ENCODE measurements at regions not wholly inside any gene's neighbourhood (a gene's known extent, or its start where the extent isn't known, plus 50 kb on each side); places are given as distances from the start of the nearest gene placed in this dataset.
A peak's percentile ranks its signal among the peaks of the same experiment; 100 is the strongest.

GRCh38 chr13:22077764-22078163 lies 406.9 kb downstream of the FGF9 start:
- H3K9me3 ChIP-seq (ENCODE audit: control insufficient read depth, insufficient read depth, low read length), result peaks cover 5% of the 10 kb centered on the region; the same call in 1 of the 2 replicates
- no TSS peak for BruUV-seq (replicated peaks)
- no peak overlapping the region for H3K9ac ChIP-seq (ENCODE audit: low read depth, low read length)
- no peak overlapping the region for H4K8ac ChIP-seq (ENCODE audit: low read depth in 2 of 2, low read length in 2 of 2)
- no peak overlapping the region for H4K91ac ChIP-seq (ENCODE audit: insufficient read depth, low read depth, low read length)
- H2BK15ac ChIP-seq (ENCODE audit: low read depth, low read length), result no peak overlapping the region
- no peak overlapping the region for H3K4ac ChIP-seq (ENCODE audit: low read depth, low read length)
- TF ChIP-seq CEBPB (IDR thresholded peaks at IDR 0.05; ENCODE audit: low read depth, low read length) (no peak), FOS (IDR thresholded peaks at IDR 0.05; ENCODE audit: low read depth, low read length) (no peak), RAD21 (IDR thresholded peaks at IDR 0.05; ENCODE audit: low read length) (no peak), MXI1 (IDR thresholded peaks at IDR 0.05; ENCODE audit: borderline replicate concordance, low read depth, low read length) (no peak), NFE2L2 (IDR thresholded peaks at IDR 0.05; ENCODE audit: low read depth, low read length) (no peak), POLR2A (IDR thresholded peaks at IDR 0.05; ENCODE audit: low read depth, low read length) (no peak), BHLHE40 (IDR thresholded peaks at IDR 0.05; ENCODE audit: low read depth, low read length) (no peak), SMC3 (IDR thresholded peaks at IDR 0.05; ENCODE audit: low read depth, low read length) (no peak), MAFK (IDR thresholded peaks at IDR 0.05; ENCODE audit: low read depth, low read length) (no peak), RFX5 (IDR thresholded peaks at IDR 0.05; ENCODE audit: low read depth, low read length) (no peak), RCOR1 (IDR thresholded peaks at IDR 0.05; ENCODE audit: insufficient replicate concordance, low read length) (no peak), CHD1 (IDR thresholded peaks at IDR 0.05; ENCODE audit: low read depth, low read length) (no peak)
- TF ChIP-seq, protein P1, sequence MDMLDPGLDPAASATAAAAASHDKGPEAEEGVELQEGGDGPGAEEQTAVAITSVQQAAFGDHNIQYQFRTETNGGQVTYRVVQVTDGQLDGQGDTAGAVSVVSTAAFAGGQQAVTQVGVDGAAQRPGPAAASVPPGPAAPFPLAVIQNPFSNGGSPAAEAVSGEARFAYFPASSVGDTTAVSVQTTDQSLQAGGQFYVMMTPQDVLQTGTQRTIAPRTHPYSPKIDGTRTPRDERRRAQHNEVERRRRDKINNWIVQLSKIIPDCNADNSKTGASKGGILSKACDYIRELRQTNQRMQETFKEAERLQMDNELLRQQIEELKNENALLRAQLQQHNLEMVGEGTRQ (IDR thresholded peaks at IDR 0.05; ENCODE audit: low read depth, low read length), result no peak
- TF ChIP-seq, protein P2, sequence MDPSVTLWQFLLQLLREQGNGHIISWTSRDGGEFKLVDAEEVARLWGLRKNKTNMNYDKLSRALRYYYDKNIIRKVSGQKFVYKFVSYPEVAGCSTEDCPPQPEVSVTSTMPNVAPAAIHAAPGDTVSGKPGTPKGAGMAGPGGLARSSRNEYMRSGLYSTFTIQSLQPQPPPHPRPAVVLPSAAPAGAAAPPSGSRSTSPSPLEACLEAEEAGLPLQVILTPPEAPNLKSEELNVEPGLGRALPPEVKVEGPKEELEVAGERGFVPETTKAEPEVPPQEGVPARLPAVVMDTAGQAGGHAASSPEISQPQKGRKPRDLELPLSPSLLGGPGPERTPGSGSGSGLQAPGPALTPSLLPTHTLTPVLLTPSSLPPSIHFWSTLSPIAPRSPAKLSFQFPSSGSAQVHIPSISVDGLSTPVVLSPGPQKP (IDR thresholded peaks at IDR 0.05; ENCODE audit: borderline replicate concordance, low read depth, low read length), result no peak
- TF ChIP-seq, protein P3, sequence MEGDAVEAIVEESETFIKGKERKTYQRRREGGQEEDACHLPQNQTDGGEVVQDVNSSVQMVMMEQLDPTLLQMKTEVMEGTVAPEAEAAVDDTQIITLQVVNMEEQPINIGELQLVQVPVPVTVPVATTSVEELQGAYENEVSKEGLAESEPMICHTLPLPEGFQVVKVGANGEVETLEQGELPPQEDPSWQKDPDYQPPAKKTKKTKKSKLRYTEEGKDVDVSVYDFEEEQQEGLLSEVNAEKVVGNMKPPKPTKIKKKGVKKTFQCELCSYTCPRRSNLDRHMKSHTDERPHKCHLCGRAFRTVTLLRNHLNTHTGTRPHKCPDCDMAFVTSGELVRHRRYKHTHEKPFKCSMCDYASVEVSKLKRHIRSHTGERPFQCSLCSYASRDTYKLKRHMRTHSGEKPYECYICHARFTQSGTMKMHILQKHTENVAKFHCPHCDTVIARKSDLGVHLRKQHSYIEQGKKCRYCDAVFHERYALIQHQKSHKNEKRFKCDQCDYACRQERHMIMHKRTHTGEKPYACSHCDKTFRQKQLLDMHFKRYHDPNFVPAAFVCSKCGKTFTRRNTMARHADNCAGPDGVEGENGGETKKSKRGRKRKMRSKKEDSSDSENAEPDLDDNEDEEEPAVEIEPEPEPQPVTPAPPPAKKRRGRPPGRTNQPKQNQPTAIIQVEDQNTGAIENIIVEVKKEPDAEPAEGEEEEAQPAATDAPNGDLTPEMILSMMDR (conservative IDR thresholded peaks at IDR 0.05; ENCODE audit: low read depth, low read length), result no peak
- H3K27ac ChIP-seq (ENCODE audit: insufficient read depth, low read length), result peak overlapping the region; percentile 2; the same call in 1 of the 2 replicates
- no peaks in the 10 kb centered on the region for H3K36me3 ChIP-seq (ENCODE audit: control insufficient read depth, insufficient read depth, low read length)
- no peaks in the 10 kb centered on the region for H4K20me1 ChIP-seq (ENCODE audit: insufficient read depth, low read length)
- no peaks in the 10 kb centered on the region for H3K9me1 ChIP-seq (ENCODE audit: insufficient read depth, low read length)
- no peak overlapping the region for H2AK5ac ChIP-seq (ENCODE audit: low read depth, low read length)
- no peak overlapping the region for H2AK9ac ChIP-seq (replicated peaks; ENCODE audit: low read depth, low read length, poor library complexity)
- H3K4me3 ChIP-seq (ENCODE audit: insufficient read depth, low read depth, low read length), result no peak overlapping the region
- H2AFZ ChIP-seq (replicated peaks; ENCODE audit: low read length, poor library complexity), result no peak overlapping the region
- dilution Hi-C loops (cut with HindIII; ENCODE audit: low sequenced_read_pairs, unreplicated experiment) (no loop called here), in situ Hi-C loops (cut with MboI; ENCODE audit: low sequenced_read_pairs) (no loop called here), intact Hi-C loops (cut with micrococcal nuclease) (loop anchor here (10.0 kb wide), 1 partner anchor 197 kb away; no protein-coding TSS in a partner anchor)
- no peak overlapping the region for H3K56ac ChIP-seq (ENCODE audit: extremely low read depth, insufficient read depth, low read length)
- DNase-seq (no peak), ATAC-seq (ENCODE audit: low read depth) (peak; percentile 75)
- no peaks in the 10 kb centered on the region for H3K79me1 ChIP-seq (ENCODE audit: low read depth in 1 of 2, low read length in 2 of 2)
- ChIA-PET CTCF (interaction anchor here (0.7 kb wide), 1 partner anchor 32 kb away, joined by 3 read pairs; no protein-coding TSS in a partner anchor), POLR2A (ENCODE audit: unreplicated experiment) (no interaction called here)
- H2BK5ac ChIP-seq (ENCODE audit: low read depth, low read length, poor library complexity, severe bottlenecking), result no peak overlapping the region
- WGBS, 2 experiments (ENCODE audit: extremely low coverage in 2 of 2, insufficient read length in 1 of 2), result no CpG with 5 or more reads among the region's 2 CpGs
- H3K18ac ChIP-seq (ENCODE audit: low read depth, low read length), result peak overlapping the region; percentile 71
- H3K4me2 ChIP-seq (ENCODE audit: low read depth, low read length), result peak overlapping the region; percentile 37; the same call in 1 of the 2 replicates
- H3K14ac ChIP-seq (replicated peaks; ENCODE audit: low read depth, low read length), result no peak overlapping the region
- H3K27me3 ChIP-seq (ENCODE audit: control insufficient read depth, insufficient read depth, low read length), result peaks cover 1% of the 10 kb centered on the region; the same call in 1 of the 2 replicates
- H3K23ac ChIP-seq (ENCODE audit: low read depth, low read length), result no peak overlapping the region
- no peak overlapping the region for H2BK120ac ChIP-seq (ENCODE audit: low read depth, low read length)
- no peak overlapping the region for H2BK20ac ChIP-seq (ENCODE audit: low read depth, low read length)
- peaks cover 3% of the 10 kb centered on the region; the same call in 1 of the 2 replicates for H3K4me1 ChIP-seq (ENCODE audit: control insufficient read depth, insufficient read depth, low read length)
- H4K5ac ChIP-seq (ENCODE audit: low read depth, low read length), result no peak overlapping the region
